DND-41 (cell line): ENCODE measurements at regions not wholly inside any gene's neighbourhood (a gene's known extent, or its start where the extent isn't known, plus 50 kb on each side); places are given as distances from the start of the nearest gene placed in this dataset.

ENCODE experiments used
- CTCF ChIP-seq: IDR thresholded peaks from 2 replicates; pipeline ENCODE4 v1.5.1; 2012; ENCODE audit warnings: borderline replicate concordance, low read length, moderate library complexity, mild to moderate bottlenecking; ENCODE audit not compliant: poor library complexity, severe bottlenecking; ENCODE audit errors: extremely low read depth
- EZH2 ChIP-seq: IDR thresholded peaks from 3 replicates; pipeline ENCODE4 v1.6.1; 2012; ENCODE audit warnings: borderline replicate concordance, low read depth, mild to moderate bottlenecking, moderate library complexity, low read length, inconsistent platforms; ENCODE audit not compliant: severe bottlenecking

GRCh38 chr13:23992781-23993679 is 95.7 kb upstream of the C1QTNF9B start:
- TF ChIP-seq CTCF, result no peak
- no peak for TF ChIP-seq EZH2
